Uterus (tissue), 2 donors: ENCODE measurements at regions not wholly inside any gene's neighbourhood (a gene's known extent, or its start where the extent isn't known, plus 50 kb on each side); places are given as distances from the start of the nearest gene placed in this dataset.

Experiments
- CTCF ChIP-seq, 4 experiments: fragments of 200-600 bp in 2 of 4; fragments of 450-650 bp in 2 of 4; sonication (generic) in 2 of 4; IDR thresholded peaks; one replicate each; pipeline ENCODE4 v1.5.1; 2016 to 2019; ENCODE audit warnings: antibody characterized with exemption in 4 of 4, mild to moderate bottlenecking in 2 of 4, moderate library complexity in 1 of 4
- POLR2A ChIP-seq, 2 donors: fragments of 450-650 bp; IDR thresholded peaks; one replicate each; pipeline ENCODE4 v1.6.1; 2016; ENCODE audit warnings: antibody characterized with exemption in 2 of 2, mild to moderate bottlenecking in 1 of 2, moderate library complexity in 1 of 2

- TF ChIP-seq CTCF (IDR thresholded peaks at IDR 0.05) (no peak), POLR2A (IDR thresholded peaks at IDR 0.05) (no peak)
These were observed 393.1 kb downstream of the PTPRU start for GRCh38 chr1:29629401-29629800.
